Breast epithelium (tissue), 4 donors: ENCODE measurements at regions not wholly inside any gene's neighbourhood (a gene's known extent, or its start where the extent isn't known, plus 50 kb on each side); places are given as distances from the start of the nearest gene placed in this dataset.

Source experiments
- DNase-seq, 2 donors: peaks; one replicate each; pipeline ENCODE4 v3.0.0-alpha.2; 2019; ENCODE audit warnings: low spot score in 2 of 2
- H3K27ac ChIP-seq, 2 donors: fragments of 200-600 bp; sonication (generic) in 1 of 2; one replicate each; pipeline ENCODE4 v1.5.1; 2016 to 2019; ENCODE audit warnings: mild to moderate bottlenecking in 1 of 2
- H3K27me3 ChIP-seq, 2 donors: fragments of 200-600 bp; sonication (generic) in 1 of 2; one replicate each; pipeline versions ENCODE4 v1.5.1 to v1.6.0; 2017 to 2019; ENCODE audit warnings: control low read depth in 1 of 2, mild to moderate bottlenecking in 1 of 2
- H3K36me3 ChIP-seq: fragments of 200-600 bp; one replicate; pipeline ENCODE4 v1.5.1; 2019
- H3K4me1 ChIP-seq, 2 donors: fragments of 200-600 bp; sonication (generic); one replicate each; pipeline ENCODE4 v1.5.1; 2016 to 2019; ENCODE audit warnings: control low read depth in 1 of 2
- H3K4me3 ChIP-seq, 3 donors: fragments of 200-600 bp; sonication (generic); 1 replicate in 2 of 3; 2 replicates in 1 of 3; pipeline ENCODE4 v1.5.1; 2016 to 2019; ENCODE audit warnings: mild to moderate bottlenecking in 3 of 3, moderate library complexity in 2 of 3
- H3K9me3 ChIP-seq, 2 donors: fragments of 200-600 bp; sonication (generic) in 1 of 2; one replicate each; pipeline ENCODE4 v1.5.1; 2016 to 2019; ENCODE audit warnings: control low read depth in 1 of 2
- CTCF ChIP-seq, 3 donors: fragments of 450-650 bp; IDR thresholded peaks; one replicate each; pipeline ENCODE4 v1.5.1; 2016 to 2017; ENCODE audit warnings: antibody characterized with exemption in 3 of 3, mild to moderate bottlenecking in 3 of 3, moderate library complexity in 3 of 3
- POLR2A ChIP-seq: fragments of 450-650 bp; IDR thresholded peaks from one replicate; pipeline ENCODE4 v1.6.1; 2016; ENCODE audit warnings: antibody characterized with exemption, mild to moderate bottlenecking, moderate library complexity
- POLR2AphosphoS5 ChIP-seq, 3 donors: sonication (generic); formaldehyde crosslinking; IDR thresholded peaks; one replicate each; pipeline ENCODE4 v1.6.1; 2017; ENCODE audit warnings: antibody characterized with exemption in 3 of 3
- intact Hi-C: fragments of 100-400 bp; cut with DNase I; formaldehyde crosslinking; loops from one replicate; pipeline ENCODE4 v1.15.1; 2023; ENCODE audit warnings: low total_unique reads

- no peaks in the 10 kb centered on the region for H3K36me3 ChIP-seq
- H3K4me1 ChIP-seq = no peaks in the 10 kb centered on the region
- intact Hi-C loops = no loop called here
- no peak overlapping the region for H3K27ac ChIP-seq
- no peaks in the 10 kb centered on the region for H3K9me3 ChIP-seq
- no peak for TF ChIP-seq CTCF (IDR thresholded peaks at IDR 0.05)
- H3K4me3 ChIP-seq = no peak overlapping the region
- H3K27me3 ChIP-seq = no peaks in the 10 kb centered on the region
- no peak for DNase-seq
Observed at GRCh38 chr2:122750095-122750494, 994.6 kb downstream of the TSN start.

- DNase-seq = no peak
- H3K4me1 ChIP-seq = no peaks in the 10 kb centered on the region
- no peak for TF ChIP-seq CTCF (IDR thresholded peaks at IDR 0.05)
- no peak for TF ChIP-seq POLR2AphosphoS5 (IDR thresholded peaks at IDR 0.05)
- no peak for TF ChIP-seq POLR2A
- H3K27me3 ChIP-seq = no peaks in the 10 kb centered on the region
- no peak overlapping the region for H3K27ac ChIP-seq
- no peaks in the 10 kb centered on the region for H3K9me3 ChIP-seq
- no peaks in the 10 kb centered on the region for H3K36me3 ChIP-seq
- no peak overlapping the region for H3K4me3 ChIP-seq
- intact Hi-C loops = no loop called here
Observed at GRCh38 chr2:122750808-122751207, 995.4 kb downstream of the TSN start.

- TF ChIP-seq CTCF (IDR thresholded peaks at IDR 0.05) (no peak), POLR2AphosphoS5 (IDR thresholded peaks at IDR 0.05) (no peak), POLR2A (no peak)
- no peak for DNase-seq
- intact Hi-C loops = no loop called here
- H3K4me1 ChIP-seq = no peaks in the 10 kb centered on the region
- H3K27ac ChIP-seq = no peak overlapping the region
- no peak overlapping the region for H3K4me3 ChIP-seq
- no peaks in the 10 kb centered on the region for H3K9me3 ChIP-seq
- H3K27me3 ChIP-seq = no peaks in the 10 kb centered on the region
- no peaks in the 10 kb centered on the region for H3K36me3 ChIP-seq
Observed at GRCh38 chr2:122753336-122753735, 997.9 kb downstream of the TSN start.

- H3K9me3 ChIP-seq = no peaks in the 10 kb centered on the region
- no peaks in the 10 kb centered on the region for H3K4me1 ChIP-seq
- H3K27ac ChIP-seq = no peak overlapping the region
- TF ChIP-seq POLR2AphosphoS5 (IDR thresholded peaks at IDR 0.05) (no peak), POLR2A (no peak), CTCF (IDR thresholded peaks at IDR 0.05) (no peak)
- H3K36me3 ChIP-seq = no peaks in the 10 kb centered on the region
- intact Hi-C loops = no loop called here
- no peak for DNase-seq
- H3K4me3 ChIP-seq = no peak overlapping the region
- H3K27me3 ChIP-seq = no peaks in the 10 kb centered on the region
Observed at GRCh38 chr2:122754561-122754960, 999.1 kb downstream of the TSN start.

- H3K27ac ChIP-seq = no peak overlapping the region
- H3K36me3 ChIP-seq = no peaks in the 10 kb centered on the region
- no peak for DNase-seq
- H3K4me1 ChIP-seq = no peaks in the 10 kb centered on the region
- no peak overlapping the region for H3K4me3 ChIP-seq
- no peak for TF ChIP-seq POLR2A
- TF ChIP-seq CTCF (IDR thresholded peaks at IDR 0.05) = no peak
- no peak for TF ChIP-seq POLR2AphosphoS5 (IDR thresholded peaks at IDR 0.05)
- no peaks in the 10 kb centered on the region for H3K27me3 ChIP-seq
- intact Hi-C loops = no loop called here
- no peaks in the 10 kb centered on the region for H3K9me3 ChIP-seq
Observed at GRCh38 chr2:122755281-122755780, 999.9 kb downstream of the TSN start.
